GM20000 (cell line): ENCODE measurements at regions not wholly inside any gene's neighbourhood (a gene's known extent, or its start where the extent isn't known, plus 50 kb on each side); places are given as distances from the start of the nearest gene placed in this dataset.

ENCODE experiments used
- DNase-seq: peaks from one replicate; pipeline ENCODE4 v3.0.0; 2012; ENCODE audit warnings: low spot score
- TF ChIP-seq, protein P1 (sequence below): IDR thresholded peaks from 2 replicates; pipeline ENCODE4 v1.5.1; 2012; ENCODE audit warnings: mild to moderate bottlenecking, control low read depth; ENCODE audit errors: extremely low read depth, missing control alignments

DNA sequence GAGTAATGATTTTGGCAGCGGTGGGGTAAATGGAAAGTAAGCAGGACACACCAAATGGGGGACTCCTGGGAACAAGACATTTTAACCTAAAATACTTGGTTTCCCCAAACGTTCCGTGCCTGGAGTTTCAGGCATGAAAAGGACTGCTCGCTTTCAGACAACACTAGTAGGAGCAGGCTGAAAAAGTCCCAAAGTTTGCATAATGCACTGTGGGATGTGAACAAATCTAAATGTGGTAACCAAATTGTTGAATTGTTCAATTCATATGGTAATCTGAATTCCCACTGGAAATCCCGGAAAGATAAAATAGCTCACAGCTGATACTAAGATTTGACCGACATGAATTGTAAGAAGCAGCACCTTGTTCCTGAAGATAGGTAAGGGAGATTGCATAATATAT, 467.2 kb upstream of the ARGLU1 start:
- no peak for DNase-seq
- TF ChIP-seq, protein P1, sequence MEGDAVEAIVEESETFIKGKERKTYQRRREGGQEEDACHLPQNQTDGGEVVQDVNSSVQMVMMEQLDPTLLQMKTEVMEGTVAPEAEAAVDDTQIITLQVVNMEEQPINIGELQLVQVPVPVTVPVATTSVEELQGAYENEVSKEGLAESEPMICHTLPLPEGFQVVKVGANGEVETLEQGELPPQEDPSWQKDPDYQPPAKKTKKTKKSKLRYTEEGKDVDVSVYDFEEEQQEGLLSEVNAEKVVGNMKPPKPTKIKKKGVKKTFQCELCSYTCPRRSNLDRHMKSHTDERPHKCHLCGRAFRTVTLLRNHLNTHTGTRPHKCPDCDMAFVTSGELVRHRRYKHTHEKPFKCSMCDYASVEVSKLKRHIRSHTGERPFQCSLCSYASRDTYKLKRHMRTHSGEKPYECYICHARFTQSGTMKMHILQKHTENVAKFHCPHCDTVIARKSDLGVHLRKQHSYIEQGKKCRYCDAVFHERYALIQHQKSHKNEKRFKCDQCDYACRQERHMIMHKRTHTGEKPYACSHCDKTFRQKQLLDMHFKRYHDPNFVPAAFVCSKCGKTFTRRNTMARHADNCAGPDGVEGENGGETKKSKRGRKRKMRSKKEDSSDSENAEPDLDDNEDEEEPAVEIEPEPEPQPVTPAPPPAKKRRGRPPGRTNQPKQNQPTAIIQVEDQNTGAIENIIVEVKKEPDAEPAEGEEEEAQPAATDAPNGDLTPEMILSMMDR = no peak

DNA sequence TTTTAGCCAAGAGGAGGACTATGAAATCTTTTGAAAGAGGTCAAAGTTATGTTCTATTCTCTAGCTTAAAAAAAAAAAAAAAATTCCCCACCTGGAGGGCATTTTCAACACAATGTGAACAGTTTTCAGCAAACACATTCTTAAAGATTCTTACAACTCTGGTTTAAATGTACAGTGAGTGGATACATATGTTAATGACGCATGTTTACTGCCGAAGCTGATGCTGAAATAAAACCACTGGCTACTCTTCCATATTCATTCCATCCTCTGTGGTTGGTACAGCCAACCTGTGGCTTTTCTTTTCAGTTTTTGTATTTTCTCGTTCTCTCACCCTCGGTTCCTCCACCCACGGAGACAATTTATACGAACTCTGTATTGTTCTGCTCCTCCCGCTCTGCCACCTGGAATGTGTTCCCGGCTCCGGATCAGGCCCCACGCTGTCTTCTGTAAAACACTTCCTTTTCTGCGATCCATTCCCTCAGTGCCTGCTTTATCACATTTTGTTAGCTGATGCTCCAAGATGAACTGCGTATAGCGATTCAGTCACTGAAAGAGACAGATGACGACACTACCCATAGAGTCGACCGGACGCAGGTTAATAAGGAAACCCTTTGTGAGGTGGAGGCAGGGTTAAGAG, 466.4 kb upstream of the ARGLU1 start:
- TF ChIP-seq, protein P1 = no peak
- DNase-seq = no peak

DNA sequence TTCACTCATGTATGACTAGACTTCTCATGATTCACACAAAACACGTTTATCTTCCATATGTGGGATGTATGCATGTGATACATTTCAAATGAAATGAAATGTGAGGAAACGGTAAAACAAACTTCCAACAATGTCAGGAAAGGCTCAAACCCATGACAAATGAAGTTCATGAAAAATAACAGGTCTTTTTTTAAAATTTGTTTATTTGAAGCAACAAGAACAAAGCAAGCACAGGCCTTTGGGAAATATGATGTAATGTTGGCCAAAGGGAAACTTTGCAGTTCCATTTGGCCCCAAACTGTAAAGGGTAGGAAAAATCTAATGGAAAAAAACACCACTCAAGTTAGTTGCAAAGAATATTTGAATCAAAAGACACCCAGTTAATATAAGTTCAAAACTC, 463.8 kb upstream of the ARGLU1 start:
- no peak for DNase-seq
- TF ChIP-seq, protein P1 = no peak

DNA sequence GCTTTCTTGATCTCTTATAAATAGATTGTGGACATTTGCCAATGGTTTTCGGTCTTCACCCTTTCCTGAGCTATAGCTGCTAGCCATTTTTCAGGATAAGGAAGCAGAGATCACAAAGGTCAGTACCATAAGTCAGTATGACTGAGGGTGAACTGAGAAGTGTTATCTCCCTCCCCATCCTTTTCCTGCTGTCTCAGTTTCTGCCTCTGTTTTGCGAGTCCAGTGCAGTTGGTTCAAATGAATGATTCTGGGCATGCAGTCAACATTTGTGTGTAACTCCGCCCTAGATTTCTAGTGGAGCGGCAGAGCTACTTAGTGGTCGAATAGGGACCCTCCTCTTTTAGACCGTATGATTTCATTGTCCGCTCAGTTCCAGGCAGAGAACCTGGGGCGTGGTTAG, 460.8 kb upstream of the ARGLU1 start:
- TF ChIP-seq, protein P1 = no peak
- no peak for DNase-seq

DNA sequence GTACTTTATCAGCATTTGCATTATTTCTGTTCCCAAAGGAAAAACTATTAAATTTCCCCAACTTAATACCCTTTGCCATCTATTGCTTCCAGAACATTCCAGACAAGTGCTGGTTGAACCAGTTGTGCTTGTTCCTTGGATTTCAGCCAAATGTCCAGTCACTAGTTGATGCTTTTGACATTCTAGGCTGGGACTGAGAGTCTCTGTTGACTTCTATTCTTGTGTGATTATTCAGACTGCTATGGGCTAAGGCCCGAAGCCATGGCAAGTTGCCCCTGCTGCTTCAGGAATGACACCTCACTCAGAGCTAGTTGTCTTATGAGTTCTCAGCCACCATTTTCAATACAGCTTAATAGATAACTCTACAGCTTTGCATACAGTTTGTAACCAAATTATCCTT, 458.1 kb upstream of the ARGLU1 start:
- TF ChIP-seq, protein P1 = no peak
- DNase-seq = no peak

DNA sequence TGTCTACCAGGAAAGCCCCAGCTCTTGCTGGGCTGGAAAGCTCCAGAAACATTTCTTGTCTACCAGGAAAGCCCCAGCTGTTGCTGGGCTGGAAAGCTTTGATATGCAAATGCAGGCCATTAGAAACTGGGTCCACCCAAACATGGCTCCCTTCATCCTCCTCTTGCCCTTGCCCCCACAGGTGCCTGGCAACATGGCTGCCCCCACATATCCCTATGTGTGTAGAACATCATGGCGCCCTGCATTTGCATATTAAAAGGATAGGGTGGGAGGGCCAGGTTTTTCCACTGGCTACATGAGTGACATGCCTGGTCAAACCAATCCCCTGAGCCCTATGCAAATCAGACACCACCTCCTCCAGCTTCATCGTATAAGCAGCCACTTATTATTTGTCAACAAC, 455.4 kb upstream of the ARGLU1 start:
- TF ChIP-seq, protein P1 = no peak
- no peak for DNase-seq

DNA sequence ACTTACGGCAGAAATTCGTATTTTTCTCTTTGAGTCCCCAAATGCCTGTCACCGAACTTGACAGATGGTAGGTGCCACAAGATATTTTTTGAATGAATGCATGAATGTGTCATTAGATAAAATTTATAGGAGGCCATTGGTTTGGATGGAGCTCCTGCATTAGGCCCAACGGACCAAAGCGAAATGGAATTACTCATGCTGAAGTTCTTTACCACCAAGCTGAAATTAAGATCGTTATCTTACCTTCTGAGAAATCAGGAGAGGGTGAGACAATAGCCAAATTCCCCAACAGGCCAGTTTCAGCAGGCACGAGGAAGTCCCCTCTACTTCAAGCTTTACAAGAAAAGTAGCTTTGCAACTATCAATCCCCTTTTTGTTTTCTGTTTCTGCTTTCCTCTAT, 452.5 kb upstream of the ARGLU1 start:
- TF ChIP-seq, protein P1 = no peak
- DNase-seq = no peak
